GM12892 (cell line): ENCODE measurements at regions not wholly inside any gene's neighbourhood (a gene's known extent, or its start where the extent isn't known, plus 50 kb on each side); places are given as distances from the start of the nearest gene placed in this dataset.

Experiments
- POLR2A ChIP-seq: IDR thresholded peaks from 2 replicates; pipeline ENCODE4 v1.6.1; 2011; ENCODE audit warnings: low read depth, low read length, control low read depth
- POLR2AphosphoS5 ChIP-seq: IDR thresholded peaks from 2 replicates; pipeline ENCODE4 v1.6.1; 2011; ENCODE audit warnings: low read depth, low read length, control low read depth
- TAF1 ChIP-seq: IDR thresholded peaks from 2 replicates; pipeline ENCODE4 v1.6.1; 2011; ENCODE audit warnings: low read depth, mild to moderate bottlenecking, control low read depth, low read length, borderline replicate concordance

DNA sequence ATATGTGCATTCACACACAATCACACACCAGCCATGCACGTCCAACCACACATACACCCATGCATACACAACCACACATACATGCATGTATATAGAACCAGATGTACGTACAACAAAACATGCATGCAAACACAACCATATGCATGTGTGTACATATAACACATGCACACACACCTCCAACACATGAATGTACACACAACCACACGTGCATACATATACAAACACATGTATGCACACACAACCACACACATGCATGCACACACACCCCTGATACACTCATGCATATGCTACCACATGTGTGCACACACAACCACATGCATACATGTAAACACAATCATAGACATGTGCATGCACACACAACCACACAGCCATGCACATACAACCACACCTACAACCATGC is 52.0 kb upstream of the SDK2 start:
- TF ChIP-seq POLR2A, result no peak
- TF ChIP-seq TAF1, result no peak
- no peak for TF ChIP-seq POLR2AphosphoS5
